ENCODE measurements at regions not wholly inside any gene's neighbourhood (a gene's known extent, or its start where the extent isn't known, plus 50 kb on each side); places are given as distances from the start of the nearest gene placed in this dataset.

DNA sequence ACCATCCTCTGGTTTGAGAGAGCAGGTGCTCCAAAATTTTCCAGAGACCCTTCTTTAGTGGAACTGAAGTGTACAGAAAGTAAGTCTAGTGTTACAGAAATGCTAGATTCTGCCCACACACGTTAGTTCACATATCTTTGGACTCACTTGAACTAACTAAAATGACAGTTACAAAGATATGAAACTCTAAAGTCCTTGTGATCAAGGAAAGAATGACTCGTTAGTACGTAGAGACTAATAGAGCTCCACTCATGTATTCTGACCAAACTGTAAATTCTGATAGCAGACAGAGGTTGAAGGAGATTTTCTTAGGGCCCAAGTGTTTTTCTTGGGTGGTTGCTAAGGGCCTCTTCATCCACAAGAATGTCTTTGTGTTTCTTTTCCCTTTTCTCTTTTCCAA is 491.5 kb upstream of the B3GALT2 start:
- no peak overlapping the region for H3K4me2 ChIP-seq (ENCODE audit: low read length)
- no peaks in the 10 kb centered on the region for H3K36me3 ChIP-seq (ENCODE audit: control insufficient read depth in 1 of 2, insufficient read depth in 2 of 2, low read length in 2 of 2)
- RAD21 ChIA-PET (ENCODE audit: low non-redundant PET in 1 of 2, low total read pairs in 2 of 2, uncharacterized antibody in 2 of 2, unreplicated experiment in 2 of 2): no interaction called here
- intact Hi-C loops (cut with micrococcal nuclease): no loop called here
- H3K79me2 ChIP-seq (ENCODE audit: insufficient read depth, low read length): no peaks in the 10 kb centered on the region
- H3K27ac ChIP-seq (ENCODE audit: low read depth, low read length): no peak overlapping the region
- ATAC-seq: no peak
- no peaks in the 10 kb centered on the region for H3K9me2 ChIP-seq (ENCODE audit: insufficient read depth)
- H4K20me1 ChIP-seq (ENCODE audit: insufficient read depth): no peaks in the 10 kb centered on the region
- H3K27me3 ChIP-seq (ENCODE audit: insufficient read depth, low read length): no peaks in the 10 kb centered on the region
- BruUV-seq (replicated peaks): no TSS peak
- no peak overlapping the region for H3K4me3 ChIP-seq (replicated peaks in 1 of 2; ENCODE audit: low read depth in 1 of 2, low read length in 2 of 2)
- H3K9ac ChIP-seq (ENCODE audit: low read length): no peak overlapping the region
- H3K4me1 ChIP-seq (ENCODE audit: control insufficient read depth in 1 of 2, insufficient read depth in 2 of 2, low read length in 2 of 2): no peaks in the 10 kb centered on the region
- H3K9me3 ChIP-seq (ENCODE audit: control insufficient read depth in 1 of 2, insufficient read depth in 1 of 2, low read depth in 1 of 2, low read length in 2 of 2): no peaks in the 10 kb centered on the region
- CTCF ChIA-PET: no interaction called here
- POLR2A ChIA-PET: no interaction called here
- no peak for DNase-seq (ENCODE audit: low read depth, low spot score)
- TF ChIP-seq EGR1 (IDR thresholded peaks at IDR 0.05; ENCODE audit: low read depth) (no peak), SIN3A (IDR thresholded peaks at IDR 0.05; ENCODE audit: low read depth) (no peak), ZNF274 (IDR thresholded peaks at IDR 0.05; ENCODE audit: low read depth, low read length) (no peak), SP1 (IDR thresholded peaks at IDR 0.05; ENCODE audit: low read depth) (no peak), SRF (IDR thresholded peaks at IDR 0.05; ENCODE audit: low read depth) (no peak), ZFX (IDR thresholded peaks at IDR 0.05) (no peak), CEBPB (IDR thresholded peaks at IDR 0.05; ENCODE audit: low read depth) (no peak), TCF7L2 (IDR thresholded peaks at IDR 0.05; ENCODE audit: borderline replicate concordance, extremely low read depth, insufficient read depth, insufficient read length) (no peak), ATF3 (IDR thresholded peaks at IDR 0.05) (no peak), JUND (IDR thresholded peaks at IDR 0.05) (no peak), POLR2A (IDR thresholded peaks at IDR 0.05; ENCODE audit: borderline replicate concordance, extremely low read depth, insufficient read depth, insufficient read length) (no peak), YY1 (IDR thresholded peaks at IDR 0.05; ENCODE audit: extremely low read depth, insufficient replicate concordance, low read depth, low read length) (no peak), REST (IDR thresholded peaks at IDR 0.05; ENCODE audit: low read depth) (no peak), ZBTB33 (IDR thresholded peaks at IDR 0.05; ENCODE audit: extremely low read depth, insufficient replicate concordance, low read length) (no peak), CBX3 (IDR thresholded peaks at IDR 0.05; ENCODE audit: low read depth) (no peak), EZH2 (IDR thresholded peaks at IDR 0.05) (no peak)
- TF ChIP-seq, protein P1, sequence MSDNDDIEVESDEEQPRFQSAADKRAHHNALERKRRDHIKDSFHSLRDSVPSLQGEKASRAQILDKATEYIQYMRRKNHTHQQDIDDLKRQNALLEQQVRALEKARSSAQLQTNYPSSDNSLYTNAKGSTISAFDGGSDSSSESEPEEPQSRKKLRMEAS (IDR thresholded peaks at IDR 0.05): no peak
- TF ChIP-seq, protein P2, sequence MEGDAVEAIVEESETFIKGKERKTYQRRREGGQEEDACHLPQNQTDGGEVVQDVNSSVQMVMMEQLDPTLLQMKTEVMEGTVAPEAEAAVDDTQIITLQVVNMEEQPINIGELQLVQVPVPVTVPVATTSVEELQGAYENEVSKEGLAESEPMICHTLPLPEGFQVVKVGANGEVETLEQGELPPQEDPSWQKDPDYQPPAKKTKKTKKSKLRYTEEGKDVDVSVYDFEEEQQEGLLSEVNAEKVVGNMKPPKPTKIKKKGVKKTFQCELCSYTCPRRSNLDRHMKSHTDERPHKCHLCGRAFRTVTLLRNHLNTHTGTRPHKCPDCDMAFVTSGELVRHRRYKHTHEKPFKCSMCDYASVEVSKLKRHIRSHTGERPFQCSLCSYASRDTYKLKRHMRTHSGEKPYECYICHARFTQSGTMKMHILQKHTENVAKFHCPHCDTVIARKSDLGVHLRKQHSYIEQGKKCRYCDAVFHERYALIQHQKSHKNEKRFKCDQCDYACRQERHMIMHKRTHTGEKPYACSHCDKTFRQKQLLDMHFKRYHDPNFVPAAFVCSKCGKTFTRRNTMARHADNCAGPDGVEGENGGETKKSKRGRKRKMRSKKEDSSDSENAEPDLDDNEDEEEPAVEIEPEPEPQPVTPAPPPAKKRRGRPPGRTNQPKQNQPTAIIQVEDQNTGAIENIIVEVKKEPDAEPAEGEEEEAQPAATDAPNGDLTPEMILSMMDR (IDR thresholded peaks at IDR 0.05 in 2 of 3, conservative IDR thresholded peaks at IDR 0.05 in 1 of 3; ENCODE audit: borderline replicate concordance in 1 of 3, insufficient read depth in 1 of 3, low read depth in 2 of 3, low read length in 2 of 3): no peak
- H2AFZ ChIP-seq (ENCODE audit: low read depth, low read length, poor library complexity, severe bottlenecking): no peak overlapping the region

Measured in HCT116 (cell line).